GM18909 (cell line): ENCODE measurements at regions not wholly inside any gene's neighbourhood (a gene's known extent, or its start where the extent isn't known, plus 50 kb on each side); places are given as distances from the start of the nearest gene placed in this dataset.
"Not testable (repeated sequence)": the region's sequence is repeated elsewhere in the genome, so short reads cannot be mapped to it uniquely, and the experiment has no call there.

Experiments used
- ATAC-seq: cut with Tn5 transposase; IDR thresholded peaks from one replicate; pipeline ENCODE4 v1.9.1; 2021; ENCODE audit warnings: mild to moderate bottlenecking; ENCODE audit not compliant: unreplicated experiment, poor library complexity

- ATAC-seq = no peak
Measured at GRCh38 chr12:107597695-107598410, 87.7 kb upstream of the PWP1 start.

GRCh38 chr12:107598906-107599305, 86.7 kb upstream of the PWP1 start:
- no peak for ATAC-seq

GRCh38 chr12:107600581-107601144, 84.9 kb upstream of the PWP1 start:
- no peak for ATAC-seq

GRCh38 chr12:107602446-107602845, 83.2 kb upstream of the PWP1 start:
- no peak for ATAC-seq

- ATAC-seq = no peak
Measured at GRCh38 chr12:107605293-107605692, 80.3 kb upstream of the PWP1 start.

- no peak for ATAC-seq
Measured at GRCh38 chr12:107607464-107608392, 77.9 kb upstream of the PWP1 start.

GRCh38 chr12:107608779-107609178, 76.8 kb upstream of the PWP1 start:
- ATAC-seq = not testable (repeated sequence)

- ATAC-seq = no peak
Measured at GRCh38 chr12:107610021-107610859, 75.4 kb upstream of the PWP1 start.

- ATAC-seq = no peak
Measured at GRCh38 chr12:107612508-107612907, 73.1 kb upstream of the PWP1 start.

- no peak for ATAC-seq
Measured at GRCh38 chr12:107616941-107617340, 68.7 kb upstream of the PWP1 start.

- ATAC-seq = no peak
Measured at GRCh38 chr12:107618106-107618505, 67.5 kb upstream of the PWP1 start.

GRCh38 chr12:107619831-107620230, 65.8 kb upstream of the PWP1 start:
- no peak for ATAC-seq

GRCh38 chr12:107622001-107622400, 63.6 kb upstream of the PWP1 start:
- no peak for ATAC-seq

- ATAC-seq = no peak
Measured at GRCh38 chr12:107624493-107624892, 61.1 kb upstream of the PWP1 start.

- ATAC-seq = no peak
Measured at GRCh38 chr12:107631715-107632114, 53.9 kb upstream of the PWP1 start.

GRCh38 chr12:107632246-107632645, 53.4 kb upstream of the PWP1 start:
- ATAC-seq = no peak

- no peak for ATAC-seq
Measured at GRCh38 chr12:107634530-107634929, 51.1 kb upstream of the PWP1 start.

GRCh38 chr12:107635139-107635538, 50.5 kb upstream of the PWP1 start:
- no peak for ATAC-seq
